GM23248 (cell line): ENCODE measurements at regions not wholly inside any gene's neighbourhood (a gene's known extent, or its start where the extent isn't known, plus 50 kb on each side); places are given as distances from the start of the nearest gene placed in this dataset.

ENCODE experiments used
- EZH2 ChIP-seq: fragments of 200-600 bp; sonication (generic); IDR thresholded peaks from 2 replicates; pipeline ENCODE4 v1.6.1; 2018; ENCODE audit warnings: antibody characterized with exemption, mild to moderate bottlenecking; ENCODE audit not compliant: insufficient read depth, poor library complexity, severe bottlenecking
- EZH2phosphoT487 ChIP-seq: fragments of 200-600 bp; sonication (generic); IDR thresholded peaks from 2 replicates; pipeline ENCODE4 v1.6.1; 2018; ENCODE audit warnings: antibody characterized with exemption, moderate library complexity, mild to moderate bottlenecking, low read depth; ENCODE audit not compliant: insufficient read depth

GRCh38 chr10:35903021-35903420, 260.9 kb upstream of the FZD8 start:
- TF ChIP-seq EZH2 = no peak
- TF ChIP-seq EZH2phosphoT487 = no peak
